ENCODE measurements at regions not wholly inside any gene's neighbourhood (a gene's known extent, or its start where the extent isn't known, plus 50 kb on each side); places are given as distances from the start of the nearest gene placed in this dataset.
"Not testable (repeated sequence)": the region's sequence is repeated elsewhere in the genome, so short reads cannot be mapped to it uniquely, and the experiment has no call there.

- no peak overlapping the region for H3K4me3 ChIP-seq (ENCODE audit: low read depth, low read length)
- no peaks in the 10 kb centered on the region for H3K36me3 ChIP-seq (ENCODE audit: control insufficient read depth, insufficient read depth, low read length)
- no peaks in the 10 kb centered on the region for H3K27me3 ChIP-seq (ENCODE audit: control insufficient read depth, insufficient read depth, low read length)
- no peak for TF ChIP-seq CTCF (IDR thresholded peaks at IDR 0.05; ENCODE audit: insufficient read depth, low read length, poor library complexity, severe bottlenecking)
- no peak for DNase-seq (ENCODE audit: low read depth)
These were observed 422.7 kb upstream of the GRAMD2B start for GRCh38 chr5:126000507-126000906.

DNA sequence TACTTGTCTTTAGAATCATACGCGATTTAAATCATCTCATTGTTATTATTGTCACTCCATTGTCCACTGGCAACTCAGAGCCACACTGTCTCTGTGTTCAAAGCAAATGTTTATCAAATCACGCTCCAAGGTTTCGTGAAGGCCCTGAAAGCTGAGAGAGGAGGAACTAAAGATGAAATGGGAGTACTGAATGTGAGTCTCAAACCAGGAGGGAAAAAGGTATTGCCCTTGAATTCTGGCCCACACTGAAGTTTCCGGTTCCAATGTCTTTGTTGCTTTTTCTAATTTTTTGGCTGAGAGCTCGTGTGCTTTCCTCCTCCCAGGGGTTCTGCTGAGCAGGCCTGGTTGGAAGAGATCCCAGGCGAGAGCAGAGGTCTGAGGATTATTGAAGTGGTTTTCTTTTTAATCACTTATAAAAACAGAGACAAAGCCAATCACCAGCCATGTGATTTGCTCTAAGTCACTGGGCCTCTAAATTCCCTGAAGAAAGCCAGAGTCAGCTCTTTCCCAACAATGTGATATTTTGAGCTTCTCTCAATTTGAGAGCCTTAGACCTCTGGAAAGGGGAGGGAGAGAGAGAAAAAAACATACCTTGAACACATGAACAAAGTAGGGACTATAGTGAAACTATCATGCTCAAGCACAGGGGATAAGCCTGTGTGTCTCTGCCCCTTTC, 420.8 kb upstream of the GRAMD2B start:
- Histone ChIP-seq H3K27me3 (ENCODE audit: control insufficient read depth, insufficient read depth, low read length) (no peaks in the 10 kb centered on the region), H3K4me3 (ENCODE audit: low read depth, low read length) (no peak overlapping the region), H3K36me3 (ENCODE audit: control insufficient read depth, insufficient read depth, low read length) (no peaks in the 10 kb centered on the region)
- DNase-seq (ENCODE audit: low read depth) = peak; percentile 50
- TF ChIP-seq CTCF (IDR thresholded peaks at IDR 0.05; ENCODE audit: insufficient read depth, low read length, poor library complexity, severe bottlenecking) = no peak

GRCh38 chr5:126003309-126003708, 419.9 kb upstream of the GRAMD2B start:
- H3K27me3 ChIP-seq (ENCODE audit: control insufficient read depth, insufficient read depth, low read length) = no peaks in the 10 kb centered on the region
- TF ChIP-seq CTCF (IDR thresholded peaks at IDR 0.05; ENCODE audit: insufficient read depth, low read length, poor library complexity, severe bottlenecking) = no peak
- DNase-seq (ENCODE audit: low read depth) = no peak
- no peak overlapping the region for H3K4me3 ChIP-seq (ENCODE audit: low read depth, low read length)
- no peaks in the 10 kb centered on the region for H3K36me3 ChIP-seq (ENCODE audit: control insufficient read depth, insufficient read depth, low read length)

GRCh38 chr5:126004636-126005035, 418.6 kb upstream of the GRAMD2B start:
- Histone ChIP-seq H3K36me3 (ENCODE audit: control insufficient read depth, insufficient read depth, low read length) (no peaks in the 10 kb centered on the region), H3K4me3 (ENCODE audit: low read depth, low read length) (no peak overlapping the region), H3K27me3 (ENCODE audit: control insufficient read depth, insufficient read depth, low read length) (no peaks in the 10 kb centered on the region)
- no peak for DNase-seq (ENCODE audit: low read depth)
- TF ChIP-seq CTCF (IDR thresholded peaks at IDR 0.05; ENCODE audit: insufficient read depth, low read length, poor library complexity, severe bottlenecking) = no peak

- no peaks in the 10 kb centered on the region for H3K27me3 ChIP-seq (ENCODE audit: control insufficient read depth, insufficient read depth, low read length)
- TF ChIP-seq CTCF (IDR thresholded peaks at IDR 0.05; ENCODE audit: insufficient read depth, low read length, poor library complexity, severe bottlenecking) = no peak
- no peak for DNase-seq (ENCODE audit: low read depth)
- H3K4me3 ChIP-seq (ENCODE audit: low read depth, low read length) = no peak overlapping the region
- H3K36me3 ChIP-seq (ENCODE audit: control insufficient read depth, insufficient read depth, low read length) = no peaks in the 10 kb centered on the region
These were observed 415.4 kb upstream of the GRAMD2B start for GRCh38 chr5:126007841-126008240.

DNA sequence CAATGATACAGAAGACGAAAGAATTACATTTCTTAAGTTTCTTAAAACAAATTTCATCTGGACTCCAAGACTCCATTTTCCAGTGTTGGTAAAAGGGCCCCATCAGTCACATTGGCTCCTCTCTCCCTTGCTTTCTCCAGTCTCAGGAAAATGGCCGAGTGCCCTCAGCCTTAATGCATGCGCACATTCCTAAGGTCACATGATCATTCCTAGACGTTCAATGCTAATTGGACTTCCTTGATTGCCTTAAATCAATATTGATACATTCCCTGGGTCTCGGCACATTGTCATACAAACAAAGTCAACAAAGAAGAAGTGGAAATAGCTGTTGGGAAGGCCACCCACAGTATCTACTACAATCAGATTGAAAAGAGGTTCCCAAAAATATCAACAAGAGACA, 413.6 kb upstream of the GRAMD2B start:
- TF ChIP-seq CTCF (IDR thresholded peaks at IDR 0.05; ENCODE audit: insufficient read depth, low read length, poor library complexity, severe bottlenecking) = no peak
- Histone ChIP-seq H3K4me3 (ENCODE audit: low read depth, low read length) (no peak overlapping the region), H3K27me3 (ENCODE audit: control insufficient read depth, insufficient read depth, low read length) (no peaks in the 10 kb centered on the region), H3K36me3 (ENCODE audit: control insufficient read depth, insufficient read depth, low read length) (no peaks in the 10 kb centered on the region)
- no peak for DNase-seq (ENCODE audit: low read depth)

GRCh38 chr5:126011526-126011925, 411.7 kb upstream of the GRAMD2B start:
- not testable (repeated sequence) for DNase-seq (ENCODE audit: low read depth); H3K36me3 ChIP-seq (ENCODE audit: control insufficient read depth, insufficient read depth, low read length); H3K27me3 ChIP-seq (ENCODE audit: control insufficient read depth, insufficient read depth, low read length); H3K4me3 ChIP-seq (ENCODE audit: low read depth, low read length)

Measured in kidney epithelial cell (primary cell).